ENCODE measurements at regions not wholly inside any gene's neighbourhood (a gene's known extent, or its start where the extent isn't known, plus 50 kb on each side); places are given as distances from the start of the nearest gene placed in this dataset.
"Not testable (repeated sequence)": the region's sequence is repeated elsewhere in the genome, so short reads cannot be mapped to it uniquely, and the experiment has no call there.

- no peak for DNase-seq
Measured at GRCh38 chr14:54256156-54256555, 140.7 kb upstream of the CDKN3 start.

DNA sequence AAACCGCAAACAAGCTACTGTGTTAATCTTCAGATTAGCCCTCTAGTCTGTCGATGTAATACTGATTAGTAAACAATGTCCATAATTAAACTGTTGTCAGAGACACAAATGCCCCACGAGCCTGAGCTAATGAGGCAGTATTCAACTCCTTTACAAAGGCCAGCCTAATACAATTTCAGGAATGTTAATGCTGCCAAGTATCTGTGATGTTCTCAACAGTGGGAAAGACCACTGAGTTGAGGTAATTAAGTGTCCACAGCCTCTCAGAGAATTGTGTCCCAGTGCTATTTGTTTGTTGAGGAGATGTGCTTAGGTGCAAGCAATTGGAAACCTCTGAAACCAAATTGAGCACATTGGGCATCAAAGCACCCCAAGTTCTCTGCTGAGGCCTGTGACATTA is 139.4 kb upstream of the CDKN3 start:
- DNase-seq: no peak

DNA sequence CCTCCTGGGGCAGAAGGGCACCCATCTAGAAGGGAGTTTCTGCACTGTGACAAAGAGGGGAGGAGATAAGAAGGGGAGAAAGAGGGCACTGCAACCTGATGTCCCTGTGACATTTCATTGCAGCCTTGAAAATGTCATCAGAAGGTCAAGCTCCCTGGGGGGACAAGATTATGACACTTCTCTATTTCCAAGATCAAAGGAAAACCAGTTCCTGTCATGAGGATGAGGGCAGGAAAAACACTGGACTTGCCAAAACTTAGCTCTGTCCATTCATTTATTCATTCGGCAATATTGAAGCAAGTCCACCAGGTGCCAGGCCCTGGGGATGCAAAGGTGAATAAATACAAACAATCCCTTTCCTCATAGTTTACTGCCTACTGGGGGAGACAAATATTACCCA is 138.4 kb upstream of the CDKN3 start:
- no peak for DNase-seq

- DNase-seq: no peak
Measured at GRCh38 chr14:54259821-54260220, 137.0 kb upstream of the CDKN3 start.

DNA sequence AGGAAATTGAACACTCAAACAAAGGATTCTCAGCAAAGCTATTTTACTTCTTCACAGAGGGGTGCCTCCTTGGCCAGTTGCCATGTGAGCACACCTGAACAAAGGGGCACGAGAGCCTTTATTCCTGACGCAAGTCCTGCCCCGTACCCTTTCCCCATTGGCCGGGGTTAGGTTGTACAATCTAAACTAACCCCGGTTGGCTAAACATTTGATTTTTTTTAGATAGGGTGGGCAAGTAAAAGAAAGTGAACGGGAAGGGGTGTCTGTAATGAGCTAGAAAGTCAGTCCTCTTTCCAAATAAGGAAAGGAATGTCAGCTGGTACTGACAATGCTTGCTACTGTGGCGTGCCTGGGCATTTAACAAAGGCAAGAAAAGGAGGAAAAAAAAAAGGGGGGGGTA is 135.5 kb upstream of the CDKN3 start:
- no peak for DNase-seq

- not testable (repeated sequence) for DNase-seq
Measured at GRCh38 chr14:54266616-54267015, 130.2 kb upstream of the CDKN3 start.

DNA sequence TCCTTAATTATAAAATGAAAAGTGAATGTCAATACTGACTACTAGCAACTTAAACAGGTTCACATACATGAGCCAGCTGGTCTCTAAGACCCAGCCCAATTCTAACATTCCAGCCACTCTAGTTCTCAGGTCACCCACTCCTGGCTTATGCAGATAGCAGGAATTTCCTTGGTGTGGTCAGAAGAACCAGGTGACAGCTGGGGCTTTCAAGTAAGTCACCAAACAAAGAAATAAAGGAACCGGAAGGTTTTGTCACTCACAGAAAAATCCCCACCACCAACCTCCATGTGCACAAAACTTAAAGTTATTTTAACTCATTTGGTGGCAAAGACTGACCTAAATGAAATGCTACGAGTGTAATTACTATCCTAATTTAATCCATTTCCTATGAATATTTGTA is 129.6 kb upstream of the CDKN3 start:
- DNase-seq: no peak

- no peak for DNase-seq
Measured at GRCh38 chr14:54275997-54276725, 120.6 kb upstream of the CDKN3 start.

- no peak for DNase-seq
Measured at GRCh38 chr14:54278087-54278486, 118.7 kb upstream of the CDKN3 start.

DNA sequence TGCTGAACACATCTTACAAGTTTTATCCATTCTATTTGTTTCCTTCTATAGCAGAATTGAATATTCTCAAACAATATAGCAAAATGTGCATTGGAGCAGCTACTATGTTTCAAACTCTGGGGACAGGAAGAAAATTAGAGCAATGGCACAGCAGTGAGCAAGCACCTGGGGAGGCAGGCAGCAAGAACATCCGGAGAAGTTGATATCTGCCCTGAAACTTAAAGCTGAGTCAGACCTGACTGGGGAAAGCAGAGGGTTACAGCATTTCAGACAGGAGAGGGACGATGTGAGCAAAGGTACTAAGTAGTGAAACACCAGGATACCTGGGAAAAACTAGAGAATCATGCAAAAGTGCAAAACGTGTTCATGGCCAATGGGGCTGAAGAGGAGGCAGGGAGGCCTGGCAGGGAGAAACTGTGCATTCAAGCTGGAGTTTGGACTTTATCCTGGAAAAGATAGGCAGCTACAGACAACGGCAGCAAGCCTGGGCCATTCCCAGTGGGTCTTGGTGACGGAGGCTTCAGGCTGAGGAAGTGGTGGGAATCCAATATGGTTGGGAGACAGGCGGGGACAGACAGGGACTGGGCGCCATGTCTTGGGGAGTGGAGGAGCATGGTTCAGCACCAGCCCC is 118.0 kb upstream of the CDKN3 start:
- DNase-seq: no peak

GRCh38 chr14:54282849-54283248 is 114.0 kb upstream of the CDKN3 start:
- no peak for DNase-seq

- no peak for DNase-seq
Measured at GRCh38 chr14:54285030-54285429, 111.8 kb upstream of the CDKN3 start.

GRCh38 chr14:54291491-54292191 is 105.2 kb upstream of the CDKN3 start:
- DNase-seq: no peak

- DNase-seq: no peak
Measured at GRCh38 chr14:54294802-54295201, 102.0 kb upstream of the CDKN3 start.

GRCh38 chr14:54299410-54300363 is 97.1 kb upstream of the CDKN3 start:
- no peak for DNase-seq

DNA sequence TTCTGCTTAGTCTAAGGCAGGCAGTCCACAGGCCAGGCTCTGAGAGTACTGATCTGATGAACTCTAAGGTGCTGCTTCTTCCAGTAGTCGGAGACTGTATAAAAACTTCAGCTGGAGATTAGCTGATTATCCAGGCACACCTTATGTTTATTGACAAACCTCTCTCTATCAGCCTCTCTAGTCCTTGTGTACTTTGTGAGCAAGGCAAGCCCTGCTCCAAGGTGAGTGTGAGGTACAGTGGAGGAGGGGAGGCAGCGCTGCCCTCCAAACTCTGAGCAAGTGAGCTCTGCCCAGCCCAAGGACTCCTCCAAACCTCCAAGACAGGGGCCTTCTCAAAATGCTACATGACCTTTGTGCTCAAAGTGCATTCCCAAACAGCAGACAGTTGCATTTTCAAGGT is 95.9 kb upstream of the CDKN3 start:
- DNase-seq: no peak

- no peak for DNase-seq
Measured at GRCh38 chr14:54301359-54301758, 95.4 kb upstream of the CDKN3 start.

- DNase-seq: no peak
Measured at GRCh38 chr14:54306806-54307205, 90.0 kb upstream of the CDKN3 start.

DNA sequence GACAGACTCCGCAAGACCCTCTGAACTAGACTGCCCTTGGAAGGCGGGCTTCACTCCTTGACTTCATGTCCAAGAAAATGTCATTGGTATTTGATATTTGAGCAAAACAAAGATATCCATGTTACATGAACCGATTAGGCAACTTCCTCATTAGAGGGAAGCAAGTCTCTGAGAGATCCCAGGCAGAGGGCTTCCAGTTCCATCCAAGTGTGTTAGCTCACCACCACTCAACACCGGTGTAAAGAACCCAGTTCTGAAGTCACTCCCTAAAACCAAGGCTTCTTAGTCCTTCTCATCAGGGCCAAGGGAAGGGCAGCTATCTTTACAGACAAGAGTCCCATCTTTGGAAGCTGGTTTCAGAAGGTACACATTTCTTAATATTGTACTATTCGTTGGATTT is 87.2 kb upstream of the CDKN3 start:
- DNase-seq: no peak

- DNase-seq: no peak
Measured at GRCh38 chr14:54310151-54310850, 86.5 kb upstream of the CDKN3 start.

GRCh38 chr14:54310851-54311228 is 86.0 kb upstream of the CDKN3 start:
- DNase-seq: no peak

GRCh38 chr14:54312166-54312801 is 84.5 kb upstream of the CDKN3 start:
- DNase-seq: no peak

Measured in hindlimb muscle (tissue), 1 donor.